HG02610 (cell line): ENCODE measurements at regions not wholly inside any gene's neighbourhood (a gene's known extent, or its start where the extent isn't known, plus 50 kb on each side); places are given as distances from the start of the nearest gene placed in this dataset.

ENCODE experiments used
- ATAC-seq: cut with Tn5 transposase; IDR thresholded peaks from one replicate; pipeline ENCODE4 v1.9.1; 2021; ENCODE audit warnings: mild to moderate bottlenecking, moderate library complexity; ENCODE audit not compliant: unreplicated experiment

- no peak for ATAC-seq
These were observed 84.9 kb downstream of the MID1IP1 start for GRCh38 chrX:38886112-38886511.

- ATAC-seq = no peak
These were observed 86.0 kb downstream of the MID1IP1 start for GRCh38 chrX:38887222-38887621.

- ATAC-seq = no peak
These were observed 89.1 kb downstream of the MID1IP1 start for GRCh38 chrX:38890326-38890725.

- no peak for ATAC-seq
These were observed 89.7 kb downstream of the MID1IP1 start for GRCh38 chrX:38890963-38891362.

- peak; percentile 91 for ATAC-seq
These were observed 90.6 kb downstream of the MID1IP1 start for GRCh38 chrX:38891641-38892413.

GRCh38 chrX:38893441-38893840 lies 92.2 kb downstream of the MID1IP1 start:
- ATAC-seq = no peak

- ATAC-seq = no peak
These were observed 94.5 kb downstream of the MID1IP1 start for GRCh38 chrX:38895775-38896174.

- peak; percentile 87 for ATAC-seq
These were observed 95.6 kb downstream of the MID1IP1 start for GRCh38 chrX:38896724-38897298.

GRCh38 chrX:38898261-38898660 lies 97.0 kb downstream of the MID1IP1 start:
- ATAC-seq = no peak

- no peak for ATAC-seq
These were observed 98.4 kb downstream of the MID1IP1 start for GRCh38 chrX:38899650-38900049.

- ATAC-seq = no peak
These were observed 99.5 kb downstream of the MID1IP1 start for GRCh38 chrX:38900719-38901118.

GRCh38 chrX:38902972-38903492 lies 101.8 kb downstream of the MID1IP1 start:
- no peak for ATAC-seq

GRCh38 chrX:38916801-38917200 lies 115.5 kb downstream of the MID1IP1 start:
- no peak for ATAC-seq

- no peak for ATAC-seq
These were observed 116.7 kb downstream of the MID1IP1 start for GRCh38 chrX:38917954-38918353.

GRCh38 chrX:38919202-38919601 lies 117.9 kb downstream of the MID1IP1 start:
- ATAC-seq = no peak

GRCh38 chrX:38919853-38920528 lies 118.7 kb downstream of the MID1IP1 start:
- ATAC-seq = no peak

GRCh38 chrX:38923451-38923969 lies 122.3 kb downstream of the MID1IP1 start:
- peak; percentile 68 for ATAC-seq

GRCh38 chrX:38927592-38927991 lies 126.3 kb downstream of the MID1IP1 start:
- ATAC-seq = no peak

- ATAC-seq = no peak
These were observed 128.7 kb downstream of the MID1IP1 start for GRCh38 chrX:38929966-38930421.

GRCh38 chrX:38930474-38930873 lies 129.2 kb downstream of the MID1IP1 start:
- no peak for ATAC-seq

GRCh38 chrX:38935561-38935960 lies 134.3 kb downstream of the MID1IP1 start:
- ATAC-seq = peak; percentile 60
